ENCODE measurements at regions not wholly inside any gene's neighbourhood (a gene's known extent, or its start where the extent isn't known, plus 50 kb on each side); places are given as distances from the start of the nearest gene placed in this dataset.

- no peak overlapping the region for H3K4me3 ChIP-seq
- TF ChIP-seq CTCF (IDR thresholded peaks at IDR 0.05): no peak
- intact Hi-C loops (cut with DNase I): no loop called here
Measured at GRCh38 chr11:127203490-127203889, 202.9 kb upstream of the KIRREL3 start.

GRCh38 chr11:127202105-127202504 is 201.5 kb upstream of the KIRREL3 start:
- H3K4me1 ChIP-seq: no peaks in the 10 kb centered on the region
- no peak overlapping the region for H3K4me3 ChIP-seq
- DNase-seq (no peak), ATAC-seq (no peak)
- no peaks in the 10 kb centered on the region for H3K27me3 ChIP-seq (ENCODE audit: low read depth)
- no peak overlapping the region for H3K27ac ChIP-seq
- no peak for TF ChIP-seq CTCF (IDR thresholded peaks at IDR 0.05)
- intact Hi-C loops (cut with DNase I): no loop called here
- H3K9me3 ChIP-seq: no peaks in the 10 kb centered on the region
- H3K36me3 ChIP-seq: no peaks in the 10 kb centered on the region

More at GRCh38 chr11:127203490-127203889, 202.9 kb upstream of the KIRREL3 start:
- Histone ChIP-seq H3K9me3 (peaks cover 8% of the 10 kb centered on the region), H3K36me3 (no peaks in the 10 kb centered on the region), H3K27ac (no peak overlapping the region), H3K27me3 (ENCODE audit: low read depth) (no peaks in the 10 kb centered on the region), H3K4me1 (no peaks in the 10 kb centered on the region)
- ATAC-seq: no peak
- no peak for DNase-seq

- ATAC-seq (no peak), DNase-seq (no peak)
- Histone ChIP-seq H3K27ac (no peak overlapping the region), H3K27me3 (ENCODE audit: low read depth) (no peaks in the 10 kb centered on the region), H3K4me1 (no peaks in the 10 kb centered on the region), H3K4me3 (no peak overlapping the region), H3K9me3 (no peaks in the 10 kb centered on the region), H3K36me3 (no peaks in the 10 kb centered on the region)
- intact Hi-C loops (cut with DNase I): no loop called here
- TF ChIP-seq CTCF (IDR thresholded peaks at IDR 0.05): no peak
Measured at GRCh38 chr11:127199306-127199801, 198.8 kb upstream of the KIRREL3 start.

- H3K4me3 ChIP-seq: no peak overlapping the region
- H3K27ac ChIP-seq: no peak overlapping the region
- DNase-seq: no peak
- no peaks in the 10 kb centered on the region for H3K9me3 ChIP-seq
- no peaks in the 10 kb centered on the region for H3K36me3 ChIP-seq
- H3K4me1 ChIP-seq: no peaks in the 10 kb centered on the region
- no peak for TF ChIP-seq CTCF (IDR thresholded peaks at IDR 0.05)
- H3K27me3 ChIP-seq (ENCODE audit: low read depth): no peaks in the 10 kb centered on the region
- intact Hi-C loops (cut with DNase I): no loop called here
- no peak for ATAC-seq
Measured at GRCh38 chr11:127195501-127196120, 195.0 kb upstream of the KIRREL3 start.

- no peaks in the 10 kb centered on the region for H3K27me3 ChIP-seq (ENCODE audit: low read depth)
- no peak overlapping the region for H3K4me3 ChIP-seq
- DNase-seq (no peak), ATAC-seq (no peak)
- H3K4me1 ChIP-seq: no peaks in the 10 kb centered on the region
- TF ChIP-seq CTCF (IDR thresholded peaks at IDR 0.05): no peak
- H3K27ac ChIP-seq: no peak overlapping the region
- H3K9me3 ChIP-seq: no peaks in the 10 kb centered on the region
- intact Hi-C loops (cut with DNase I): no loop called here
- no peaks in the 10 kb centered on the region for H3K36me3 ChIP-seq
Measured at GRCh38 chr11:127194521-127194920, 194.0 kb upstream of the KIRREL3 start.

All from lower lobe of right lung (tissue), 2 donors.